ENCODE measurements at regions not wholly inside any gene's neighbourhood (a gene's known extent, or its start where the extent isn't known, plus 50 kb on each side); places are given as distances from the start of the nearest gene placed in this dataset.

- DNase-seq, result no peak
- WGBS, 3 donors, result 49 to 79% (median 66%) methylated on average over 2 of the region's 2 CpGs
Measured at GRCh38 chr13:65264066-65264465, 1966.1 kb downstream of the PCDH9 start.

GRCh38 chr13:65260946-65261891, 1968.9 kb downstream of the PCDH9 start:
- DNase-seq, result no peak
- Histone ChIP-seq H3K36me3 (ENCODE audit: insufficient read depth in 1 of 2, low read depth in 1 of 2) (no peaks in the 10 kb centered on the region), H3K4me1 (no peaks in the 10 kb centered on the region), H3K9me3 (no peaks in the 10 kb centered on the region), H3K27me3 (ENCODE audit: insufficient read depth in 3 of 3, low read length in 2 of 3) (no peaks in the 10 kb centered on the region), H3K27ac (no peak overlapping the region), H3K4me3 (no peak overlapping the region)
- no peak for ATAC-seq
- 21 to 36% (median 29%) methylated on average over 5 of the region's 5 CpGs for WGBS, 3 donors
- no peak for TF ChIP-seq CTCF (IDR thresholded peaks at IDR 0.05)
- intact Hi-C loops (cut with DNase I), result no loop called here

More at GRCh38 chr13:65264066-65264465, 1966.1 kb downstream of the PCDH9 start:
- Histone ChIP-seq H3K4me1 (no peaks in the 10 kb centered on the region), H3K36me3 (ENCODE audit: insufficient read depth in 1 of 2, low read depth in 1 of 2) (no peaks in the 10 kb centered on the region), H3K27ac (no peak overlapping the region), H3K27me3 (ENCODE audit: insufficient read depth in 3 of 3, low read length in 2 of 3) (no peaks in the 10 kb centered on the region), H3K9me3 (no peaks in the 10 kb centered on the region), H3K4me3 (no peak overlapping the region)
- TF ChIP-seq CTCF (IDR thresholded peaks at IDR 0.05), result no peak
- no peak for ATAC-seq
- intact Hi-C loops (cut with DNase I), result no loop called here

GRCh38 chr13:65240773-65241172, 1989.4 kb downstream of the PCDH9 start:
- TF ChIP-seq CTCF (IDR thresholded peaks at IDR 0.05), result no peak
- no peak for DNase-seq
- Histone ChIP-seq H3K4me3 (no peak overlapping the region), H3K4me1 (no peaks in the 10 kb centered on the region), H3K27ac (no peak overlapping the region), H3K27me3 (ENCODE audit: insufficient read depth in 3 of 3, low read length in 2 of 3) (no peaks in the 10 kb centered on the region), H3K9me3 (no peaks in the 10 kb centered on the region), H3K36me3 (ENCODE audit: insufficient read depth in 1 of 2, low read depth in 1 of 2) (no peaks in the 10 kb centered on the region)
- ATAC-seq, result no peak
- intact Hi-C loops (cut with DNase I), result no loop called here
- WGBS, 3 donors, result 90 to 100% (median 96%) methylated on average over 1 of the region's 1 CpG

DNA sequence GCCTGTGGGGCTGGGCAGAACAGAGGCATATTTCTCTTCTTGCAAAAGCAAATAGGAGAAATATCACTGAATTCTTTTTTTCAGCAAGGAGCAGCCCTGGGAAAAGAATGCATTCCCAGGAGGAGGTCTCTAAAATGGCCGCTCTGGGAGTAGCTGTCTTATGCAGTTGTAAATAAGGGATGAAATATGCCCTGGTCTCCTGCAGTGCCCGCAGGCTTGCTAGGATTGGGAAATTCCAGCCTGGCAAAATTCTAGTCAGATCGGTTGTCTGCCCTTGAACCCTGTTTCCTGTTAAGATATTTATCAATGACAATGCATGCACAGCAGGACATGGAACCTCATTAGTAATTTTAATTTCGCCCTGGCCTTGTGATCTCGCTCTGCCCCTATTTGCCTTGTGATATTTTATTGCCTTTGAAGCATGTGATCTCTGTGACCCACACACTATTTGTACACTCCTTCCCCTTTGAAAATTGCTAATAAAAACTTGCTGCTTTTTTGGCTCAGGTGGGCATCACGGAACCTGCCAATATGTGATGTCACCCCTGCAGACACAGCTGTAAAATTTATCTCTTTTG, 1993.2 kb downstream of the PCDH9 start:
- no peaks in the 10 kb centered on the region for H3K4me1 ChIP-seq
- TF ChIP-seq CTCF (IDR thresholded peaks at IDR 0.05), result no peak
- ATAC-seq, result no peak
- no peaks in the 10 kb centered on the region for H3K27me3 ChIP-seq (ENCODE audit: insufficient read depth in 3 of 3, low read length in 2 of 3)
- 70 to 75% (median 73%) methylated on average over 6 of the region's 6 CpGs for WGBS, 3 donors
- no peaks in the 10 kb centered on the region for H3K9me3 ChIP-seq
- intact Hi-C loops (cut with DNase I), result no loop called here
- H3K27ac ChIP-seq, result no peak overlapping the region
- DNase-seq, result no peak
- no peaks in the 10 kb centered on the region for H3K36me3 ChIP-seq (ENCODE audit: insufficient read depth in 1 of 2, low read depth in 1 of 2)
- H3K4me3 ChIP-seq, result no peak overlapping the region

Measured in psoas muscle (tissue), 7 donors.